GM19468 (cell line): ENCODE measurements at regions not wholly inside any gene's neighbourhood (a gene's known extent, or its start where the extent isn't known, plus 50 kb on each side); places are given as distances from the start of the nearest gene placed in this dataset.
"Not testable (repeated sequence)": the region's sequence is repeated elsewhere in the genome, so short reads cannot be mapped to it uniquely, and the experiment has no call there.

ENCODE experiments used
- ATAC-seq: cut with Tn5 transposase; IDR thresholded peaks from one replicate; pipeline ENCODE4 v1.9.1; 2021; ENCODE audit warnings: mild to moderate bottlenecking, moderate library complexity, moderate number of reproducible peaks; ENCODE audit not compliant: unreplicated experiment; ENCODE audit errors: extremely low read depth

DNA sequence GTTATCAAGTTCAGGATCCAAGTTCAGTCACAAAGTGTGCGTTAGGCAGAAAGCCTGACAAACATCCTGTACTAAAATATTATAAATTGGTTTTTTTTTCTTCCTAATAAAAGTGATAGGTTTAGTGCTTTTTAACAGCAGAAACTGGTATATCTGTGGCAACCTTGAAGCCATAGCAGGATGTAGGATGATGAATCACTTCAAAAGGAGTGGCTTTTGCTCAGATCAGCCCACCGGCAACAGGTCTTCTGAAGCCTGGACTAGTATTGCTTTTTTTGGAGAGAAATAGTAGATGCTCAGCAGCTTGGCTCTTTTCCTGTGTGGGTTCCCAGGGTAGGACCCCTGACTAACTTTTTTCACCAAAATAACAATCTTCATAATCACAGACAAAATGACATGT, 190.8 kb downstream of the EPM2A start:
- no peak for ATAC-seq

DNA sequence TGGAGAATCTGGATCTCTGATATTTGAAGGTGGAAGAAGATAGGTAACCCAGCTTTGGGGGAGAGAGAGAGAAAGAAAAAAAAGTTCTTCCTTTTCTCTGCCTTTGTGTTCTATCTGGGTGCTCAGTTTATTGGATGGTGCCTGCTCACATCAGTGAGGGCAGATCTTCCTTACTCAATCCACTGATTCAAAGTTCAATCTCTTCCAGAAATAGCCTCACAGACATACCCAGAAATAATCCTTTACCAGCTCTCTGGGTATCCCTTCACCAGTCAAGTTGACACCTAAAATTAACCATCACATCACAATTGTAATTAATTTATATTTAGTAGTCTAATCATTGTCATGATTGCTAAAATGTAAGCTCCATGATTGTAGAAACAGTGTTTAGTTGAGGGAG, 189.1 kb downstream of the EPM2A start:
- ATAC-seq, result no peak

DNA sequence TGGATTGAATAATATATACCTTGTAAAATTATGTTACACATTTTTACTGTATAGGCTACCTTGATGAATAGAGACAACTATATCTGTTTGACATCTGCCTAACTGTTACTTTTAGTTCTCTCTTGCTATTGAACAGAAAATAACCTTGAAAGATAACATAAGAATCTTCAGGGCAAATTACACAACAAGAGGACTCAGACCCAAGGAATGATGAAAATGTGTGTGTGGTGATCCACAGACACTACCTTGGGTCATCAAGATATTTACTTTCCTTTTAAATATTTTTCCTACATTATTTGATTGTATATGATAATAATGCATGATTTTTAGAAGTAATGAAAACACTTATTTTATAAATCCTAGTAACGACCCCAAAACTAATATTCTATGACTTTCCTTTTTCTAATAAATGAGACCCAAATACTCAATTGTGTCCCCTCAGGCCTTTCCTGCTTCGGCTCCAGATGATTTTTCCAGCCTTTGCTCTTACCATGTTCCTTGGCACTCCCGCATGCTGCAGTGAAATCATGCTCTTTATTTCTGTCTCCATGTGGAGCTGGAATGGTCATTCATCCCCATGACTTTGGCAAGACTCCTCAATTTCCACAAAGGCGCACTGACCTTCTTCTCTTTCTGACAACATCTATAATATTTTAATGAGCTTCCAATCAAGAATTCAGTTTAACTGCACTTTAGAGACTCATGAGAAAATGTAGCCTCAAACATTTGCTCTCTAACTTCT, 187.6 kb downstream of the EPM2A start:
- ATAC-seq, result no peak

DNA sequence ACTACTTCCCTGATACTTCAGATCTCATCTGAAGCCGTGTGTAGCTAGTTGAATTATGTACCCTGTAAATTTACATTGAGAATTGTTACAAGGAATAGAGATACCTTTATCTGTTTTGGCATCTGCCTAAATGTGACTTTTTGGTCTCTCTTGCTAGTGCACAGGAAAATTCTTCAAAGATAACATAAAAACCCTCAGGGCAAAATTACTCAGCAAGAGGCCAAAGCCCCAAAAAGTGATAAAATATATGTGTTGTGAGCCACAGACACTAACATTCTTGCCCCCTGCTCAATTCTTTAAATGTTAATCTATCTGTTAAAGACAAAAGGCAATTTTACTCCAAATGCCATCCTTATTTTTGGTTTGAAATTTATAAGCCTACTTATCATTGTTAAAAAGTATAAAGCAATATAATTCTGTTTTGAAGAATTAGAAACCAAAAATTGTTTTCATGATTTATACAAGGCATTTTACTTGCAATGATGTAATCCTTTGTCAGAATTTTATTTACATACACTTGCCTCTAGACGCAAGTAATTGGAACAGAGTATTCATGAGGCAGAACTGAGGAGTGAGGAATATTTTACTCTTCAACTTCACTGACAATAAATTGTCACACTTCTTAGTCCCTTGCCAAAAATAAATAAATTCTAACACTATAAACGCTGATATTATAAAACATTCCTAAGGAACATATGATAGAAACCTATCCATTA, 186.2 kb downstream of the EPM2A start:
- no peak for ATAC-seq

DNA sequence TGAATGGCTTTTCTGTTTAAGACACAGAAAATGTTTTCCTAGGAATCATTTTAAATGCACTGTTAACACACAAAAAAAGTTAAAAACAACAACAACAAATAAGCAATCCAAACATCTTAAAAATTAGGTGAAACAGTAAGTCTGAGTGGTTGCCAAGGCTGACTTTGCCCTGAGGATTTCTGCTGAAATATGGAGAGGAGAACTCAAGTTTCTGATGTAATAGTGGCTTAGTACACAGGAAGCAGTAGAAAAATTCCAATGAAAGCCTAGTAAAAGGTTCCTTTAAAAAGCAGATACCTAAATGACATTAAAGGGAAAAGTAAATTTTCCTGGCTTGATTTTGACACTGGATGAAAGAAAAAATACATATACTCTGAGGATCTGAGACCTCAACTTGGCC, 184.2 kb downstream of the EPM2A start:
- ATAC-seq, result no peak

DNA sequence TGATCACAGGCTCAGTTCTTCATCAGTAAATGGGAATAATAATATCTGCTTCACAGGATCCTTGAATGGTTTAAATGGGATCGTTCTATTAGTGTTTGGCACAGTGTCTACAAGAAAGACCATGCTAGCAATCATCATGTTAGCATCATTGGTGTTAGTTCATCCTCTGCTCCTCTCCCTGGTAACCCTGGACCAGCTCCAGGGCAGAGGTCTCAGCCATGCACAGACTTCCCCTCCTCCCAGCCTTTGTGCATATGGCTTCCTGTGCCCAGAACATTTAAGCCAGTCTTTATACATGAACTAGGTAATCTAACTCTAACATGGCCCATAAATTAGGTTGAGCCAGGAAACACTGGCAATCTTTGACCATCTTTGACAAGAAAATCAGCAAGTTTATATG, 180.2 kb downstream of the EPM2A start:
- no peak for ATAC-seq

DNA sequence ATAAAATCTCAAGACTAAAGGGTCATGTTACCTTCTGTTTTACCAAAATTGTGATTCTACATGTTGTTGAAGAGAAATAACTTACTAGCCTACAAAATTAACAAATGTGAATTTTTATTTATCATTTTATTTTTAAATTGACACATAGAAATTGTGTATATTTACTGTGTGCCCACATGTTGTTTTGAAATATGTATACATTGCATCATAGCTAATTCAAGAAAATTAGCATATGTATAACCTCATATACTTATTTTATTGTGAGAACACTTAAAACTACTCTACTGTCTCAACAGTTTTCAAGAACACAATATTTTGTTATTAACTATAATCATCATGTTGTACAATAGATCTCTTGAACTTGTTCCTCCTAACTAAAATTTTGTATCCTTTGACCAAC, 177.8 kb downstream of the EPM2A start:
- ATAC-seq, result no peak

DNA sequence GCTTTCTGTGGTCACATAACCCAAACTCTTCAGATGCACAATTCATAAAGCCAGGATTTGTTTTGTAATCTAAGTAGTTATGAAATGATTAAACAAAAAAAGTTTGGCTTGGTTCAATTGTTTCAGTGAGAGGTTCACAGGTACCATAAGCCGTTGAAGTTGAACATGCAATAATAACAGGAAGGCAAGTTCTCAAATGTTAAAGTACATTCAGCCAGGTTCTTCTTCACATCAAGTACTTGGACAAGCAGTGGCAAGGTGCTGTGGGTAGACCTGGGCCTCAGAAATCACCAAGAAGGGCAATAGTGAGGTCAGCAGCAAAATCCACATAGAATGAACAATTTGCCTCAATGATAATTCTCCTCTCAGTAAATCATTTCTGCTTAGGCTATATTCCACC, 175.5 kb downstream of the EPM2A start:
- no peak for ATAC-seq

DNA sequence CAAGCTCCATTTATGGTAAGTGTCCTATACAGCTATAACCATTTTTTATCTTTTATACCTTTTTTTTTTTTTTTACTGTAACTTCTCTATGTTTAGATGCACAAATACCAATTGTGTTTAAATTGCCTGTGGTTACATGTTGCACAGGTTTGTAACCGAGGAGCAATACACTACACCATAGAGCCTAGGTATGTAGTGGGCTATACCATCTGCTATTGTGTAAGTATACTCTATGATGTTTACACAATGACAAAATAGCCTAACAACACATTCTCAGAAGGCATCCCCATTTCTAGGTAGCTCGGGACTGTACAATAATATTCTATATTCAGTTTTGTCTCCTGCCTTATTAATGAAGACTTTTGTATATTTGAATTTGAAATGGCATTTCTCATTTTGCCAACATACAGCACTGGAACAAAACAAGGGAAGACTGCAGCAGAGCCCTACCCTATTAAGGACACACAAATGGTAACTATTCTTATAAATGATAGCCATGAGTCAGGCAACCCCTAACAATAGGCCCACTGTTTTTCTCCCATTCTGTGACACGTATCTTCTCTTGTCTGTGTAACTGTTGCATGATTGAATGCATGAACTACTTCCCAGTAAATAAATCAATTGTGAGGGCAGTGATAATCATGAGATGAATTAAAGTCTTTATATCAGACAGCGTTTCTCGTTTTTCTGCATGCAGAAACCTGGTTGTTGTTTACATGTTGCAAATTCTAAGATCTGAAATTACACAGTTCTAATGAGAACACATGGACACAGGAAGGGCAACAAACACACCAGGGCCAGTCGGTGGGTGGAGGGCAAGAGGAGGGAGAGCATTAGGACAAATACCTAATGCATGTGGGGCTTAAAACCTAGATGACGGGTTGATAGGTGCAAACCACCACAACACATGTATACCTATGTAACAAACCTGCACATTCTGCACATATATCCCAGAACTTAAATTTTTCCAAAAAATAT, 173.9 kb downstream of the EPM2A start:
- ATAC-seq, result no peak

DNA sequence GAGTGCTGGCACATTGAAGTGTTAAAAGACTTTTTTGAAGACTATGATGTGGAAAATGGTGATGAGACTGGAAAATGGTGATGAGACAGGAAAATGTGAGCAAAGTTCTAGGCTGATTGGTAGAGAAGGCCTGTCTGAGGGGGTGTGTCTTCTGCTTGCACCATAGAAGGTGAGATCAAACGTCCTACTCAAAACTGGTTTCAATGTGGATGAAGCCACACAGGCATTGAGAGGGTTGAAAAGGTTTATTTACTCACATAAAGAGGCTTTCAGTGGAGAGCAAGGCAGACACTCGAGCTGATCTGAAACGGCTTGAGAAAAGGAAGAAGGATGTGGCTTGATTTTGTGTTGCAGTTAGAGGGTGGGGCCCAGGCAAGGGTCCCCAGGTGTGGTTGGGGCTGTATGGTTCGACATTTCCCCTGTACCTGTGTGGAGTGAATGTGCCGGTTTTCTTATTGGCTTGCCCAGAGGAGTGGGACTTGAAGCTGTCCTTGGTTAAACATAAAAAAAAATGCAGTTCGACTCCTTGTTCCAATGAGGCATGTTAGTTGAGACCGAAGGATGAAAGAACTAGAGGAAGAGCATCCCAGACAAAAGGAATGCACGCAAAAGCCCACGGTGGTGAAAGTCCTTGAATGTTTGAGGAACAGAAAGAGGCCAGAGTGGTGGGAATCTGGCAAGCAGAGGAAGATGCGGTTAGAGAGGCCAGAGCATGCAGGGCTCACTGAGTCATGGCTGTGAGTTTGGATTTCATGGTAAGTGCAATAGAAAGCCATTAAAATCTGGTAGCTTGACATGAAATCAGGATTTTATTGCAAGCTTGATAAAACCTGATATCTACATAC, 172.3 kb downstream of the EPM2A start:
- ATAC-seq, result no peak

DNA sequence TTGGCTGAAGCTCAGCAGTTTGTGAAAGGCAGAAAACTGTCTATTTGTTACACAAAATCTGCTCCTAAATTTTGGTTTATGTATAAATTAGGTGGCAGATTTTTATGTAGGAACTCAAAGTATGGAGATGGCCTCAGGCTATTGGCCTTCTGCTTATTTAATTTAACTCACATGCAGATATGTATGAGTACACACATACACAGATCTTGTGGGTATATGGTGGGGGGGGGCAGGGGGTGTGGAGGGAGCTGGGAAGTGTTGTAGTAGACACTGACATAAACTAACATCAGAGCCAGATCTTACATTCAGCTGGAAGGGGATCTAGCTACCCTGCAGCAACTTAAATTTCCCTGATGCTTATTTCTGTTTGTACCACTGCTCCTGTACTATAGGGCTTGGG, 170.8 kb downstream of the EPM2A start:
- no peak for ATAC-seq

DNA sequence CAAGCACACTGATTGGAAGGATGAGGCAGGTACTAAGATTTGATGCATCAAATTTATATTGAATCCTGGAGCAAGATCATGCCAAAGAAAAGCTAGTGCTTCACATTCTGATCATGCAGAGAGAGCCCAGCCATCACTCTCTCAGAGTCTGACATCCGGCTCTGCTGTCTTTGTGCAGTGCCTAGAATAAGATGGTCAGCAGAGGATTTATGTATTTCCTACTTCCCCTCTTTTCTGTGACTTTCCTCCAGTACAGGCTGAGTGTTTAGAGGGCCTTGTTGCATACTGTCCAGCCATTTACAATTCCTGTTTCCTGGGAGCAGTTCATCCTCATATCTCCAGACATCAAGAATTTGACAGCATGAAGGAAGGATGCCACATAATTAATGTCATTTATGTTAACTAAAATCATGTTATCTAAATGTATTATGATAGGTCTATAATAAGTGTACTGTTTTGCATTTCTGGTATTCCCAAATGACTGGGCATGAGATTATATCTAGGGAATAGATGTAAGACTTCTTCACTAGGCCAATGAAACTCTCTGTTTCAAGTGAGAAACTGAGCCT, 167.6 kb downstream of the EPM2A start:
- ATAC-seq, result no peak

DNA sequence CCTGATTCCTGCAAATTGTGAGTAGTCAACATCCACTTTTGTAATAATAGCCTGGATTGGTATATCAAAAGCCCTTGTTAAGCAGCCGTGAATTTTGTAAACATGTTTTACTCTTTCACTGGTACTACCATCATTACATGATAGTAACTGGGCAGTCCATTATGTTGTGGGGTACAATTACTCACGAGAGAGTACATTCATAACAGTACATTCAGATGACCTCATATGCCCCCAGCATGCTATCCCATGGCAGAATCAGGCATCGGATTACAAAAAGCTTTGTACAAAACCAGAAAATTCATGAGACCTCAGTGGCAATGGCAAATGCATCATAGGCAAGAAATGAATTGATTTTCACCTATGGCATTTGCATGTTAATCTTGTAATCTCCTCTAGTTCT, 166.2 kb downstream of the EPM2A start:
- ATAC-seq, result no peak

DNA sequence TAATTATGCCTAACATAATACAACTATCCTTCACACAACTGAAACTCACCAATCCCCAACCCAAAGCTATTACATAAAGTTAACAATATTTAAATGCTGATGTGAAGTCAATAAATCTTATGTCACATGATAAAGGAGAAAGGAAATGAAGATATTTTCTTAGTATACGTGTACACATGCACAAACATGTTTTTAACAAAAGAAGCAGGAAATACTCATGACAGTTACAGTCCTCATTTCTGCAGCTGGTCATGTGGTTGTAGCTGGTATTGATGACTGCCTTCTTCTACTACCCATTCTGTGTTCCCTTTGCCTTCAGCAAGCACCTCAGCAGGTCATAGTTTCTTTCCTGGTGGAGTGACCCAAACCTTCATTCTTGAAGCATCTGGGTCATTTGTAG, 165.0 kb downstream of the EPM2A start:
- not testable (repeated sequence) for ATAC-seq

DNA sequence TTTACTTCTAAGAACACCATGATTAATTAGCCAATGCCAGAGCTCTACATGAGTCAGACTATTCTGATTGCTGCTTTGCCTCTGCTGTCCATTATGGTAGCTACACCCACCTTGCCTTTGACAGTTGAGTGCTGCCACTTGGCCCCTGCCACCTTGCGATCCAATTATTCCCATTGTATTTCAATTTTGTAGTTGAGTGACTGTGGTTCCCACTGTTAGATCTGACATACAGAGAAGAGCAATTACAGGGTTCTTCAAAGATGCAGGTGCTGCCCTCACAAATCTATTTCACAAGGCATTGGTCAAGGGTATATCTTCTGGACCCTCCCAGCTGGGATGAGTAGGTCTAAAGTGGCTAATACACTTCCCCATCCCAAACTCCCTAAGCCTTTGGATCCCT, 161.1 kb downstream of the EPM2A start:
- not testable (repeated sequence) for ATAC-seq
